ENCODE measurements at regions not wholly inside any gene's neighbourhood (a gene's known extent, or its start where the extent isn't known, plus 50 kb on each side); places are given as distances from the start of the nearest gene placed in this dataset.

DNA sequence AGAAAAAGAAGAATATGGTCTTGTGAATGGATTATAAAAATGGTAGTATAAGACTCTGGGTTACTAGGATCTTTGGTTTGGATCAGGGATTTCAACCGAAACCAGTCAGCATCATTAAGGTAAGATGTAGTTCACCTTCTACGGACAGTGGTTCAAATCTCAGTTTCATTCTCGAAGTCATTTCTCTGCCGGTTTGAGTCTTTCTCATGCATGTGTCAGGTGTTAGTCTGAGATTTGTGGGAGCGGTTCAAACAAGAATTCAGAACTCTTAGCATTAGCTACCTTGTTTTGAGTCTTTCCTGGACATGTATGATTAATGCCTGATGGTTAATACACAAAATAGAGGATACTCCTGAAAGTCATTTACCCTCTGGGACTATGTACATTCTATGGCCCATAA, 735.9 kb upstream of the NUDT12 start:
- DNase-seq (ENCODE audit: low read depth in 4 of 4, low spot score in 2 of 4): no peak

DNA sequence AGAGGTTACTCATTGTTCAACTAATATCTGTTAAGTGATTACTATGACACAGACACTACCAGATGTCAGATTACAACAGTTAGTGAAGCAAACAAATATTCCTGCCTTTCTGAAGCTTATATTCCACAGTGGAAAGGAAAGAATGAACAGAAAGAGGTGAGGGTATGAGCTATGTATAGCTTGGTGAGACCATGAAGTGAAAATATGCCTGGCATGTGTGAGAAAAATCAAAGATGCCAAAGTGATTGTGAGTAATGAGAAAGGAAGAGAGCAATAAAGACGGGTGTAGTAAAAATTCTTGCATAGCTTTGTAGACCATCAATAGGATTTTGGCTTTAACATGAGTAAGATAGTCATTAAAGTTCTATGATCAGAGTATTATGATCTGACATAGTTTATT, 734.5 kb upstream of the NUDT12 start:
- no peak for DNase-seq (ENCODE audit: low read depth in 4 of 4, low spot score in 2 of 4)

DNA sequence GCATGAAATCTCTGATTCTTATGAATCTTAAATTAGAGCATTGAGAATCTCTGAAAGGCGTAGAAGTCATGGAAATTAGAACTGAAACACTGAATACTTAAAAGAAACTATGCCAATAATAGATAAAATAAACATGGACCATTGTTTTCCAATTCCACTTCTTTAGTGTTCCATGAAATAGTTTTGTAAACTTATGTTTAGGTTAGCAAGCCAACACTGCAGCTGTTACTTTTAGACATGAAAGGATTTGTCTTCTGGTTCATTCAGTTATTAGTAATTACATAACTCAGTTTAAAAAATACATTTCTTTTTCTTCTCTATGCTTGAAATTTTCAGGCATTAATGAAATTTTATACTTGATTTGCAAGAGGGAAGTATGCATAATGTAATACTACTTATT, 733.4 kb upstream of the NUDT12 start:
- no peak for DNase-seq (ENCODE audit: low read depth in 4 of 4, low spot score in 2 of 4)

- DNase-seq (ENCODE audit: low read depth in 4 of 4, low spot score in 2 of 4): no peak
Measured at GRCh38 chr5:104283136-104283535, 720.5 kb upstream of the NUDT12 start.

- no peak for DNase-seq (ENCODE audit: low read depth in 4 of 4, low spot score in 2 of 4)
Measured at GRCh38 chr5:104273725-104274124, 711.1 kb upstream of the NUDT12 start.

GRCh38 chr5:104267320-104268015, 704.9 kb upstream of the NUDT12 start:
- no peak for DNase-seq (ENCODE audit: low read depth in 4 of 4, low spot score in 2 of 4)

- no peak for DNase-seq (ENCODE audit: low read depth in 4 of 4, low spot score in 2 of 4)
Measured at GRCh38 chr5:104266161-104266560, 703.6 kb upstream of the NUDT12 start.

DNA sequence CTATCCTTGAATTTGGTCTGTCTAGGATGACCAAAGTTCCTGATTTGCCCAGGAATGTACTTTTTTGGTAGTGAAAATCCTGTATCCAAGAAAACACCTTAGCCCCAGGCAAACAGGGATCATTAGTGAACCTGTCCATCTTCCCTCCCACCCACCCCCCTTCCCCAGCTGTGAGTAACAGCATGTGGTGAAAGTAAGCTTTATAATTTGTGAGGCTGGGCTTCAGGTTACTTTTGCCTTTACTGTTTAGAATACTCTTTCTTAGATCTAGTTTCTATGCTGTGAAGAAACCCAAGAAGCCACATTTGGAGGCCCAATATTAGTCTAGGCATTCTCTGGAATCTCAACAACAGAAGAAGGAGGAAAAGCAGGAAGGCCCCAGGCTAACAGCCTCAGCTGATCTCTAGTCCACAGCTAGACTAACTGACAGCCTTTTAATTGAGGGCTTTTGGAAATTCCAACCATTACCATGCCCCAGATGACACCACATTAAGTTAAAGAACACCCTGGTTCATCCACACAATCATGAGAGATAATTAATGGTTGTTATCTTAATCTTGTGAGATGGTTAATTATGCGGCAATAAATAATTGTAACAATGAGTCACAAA, 703.0 kb upstream of the NUDT12 start:
- no peak for DNase-seq (ENCODE audit: low read depth in 4 of 4, low spot score in 2 of 4)

GRCh38 chr5:104247260-104247659, 684.7 kb upstream of the NUDT12 start:
- DNase-seq (ENCODE audit: low read depth in 4 of 4, low spot score in 2 of 4): no peak

GRCh38 chr5:104241046-104241445, 678.5 kb upstream of the NUDT12 start:
- no peak for DNase-seq (ENCODE audit: low read depth in 4 of 4, low spot score in 2 of 4)

- DNase-seq (ENCODE audit: low read depth in 4 of 4, low spot score in 2 of 4): no peak
Measured at GRCh38 chr5:104237586-104237985, 675.0 kb upstream of the NUDT12 start.

DNA sequence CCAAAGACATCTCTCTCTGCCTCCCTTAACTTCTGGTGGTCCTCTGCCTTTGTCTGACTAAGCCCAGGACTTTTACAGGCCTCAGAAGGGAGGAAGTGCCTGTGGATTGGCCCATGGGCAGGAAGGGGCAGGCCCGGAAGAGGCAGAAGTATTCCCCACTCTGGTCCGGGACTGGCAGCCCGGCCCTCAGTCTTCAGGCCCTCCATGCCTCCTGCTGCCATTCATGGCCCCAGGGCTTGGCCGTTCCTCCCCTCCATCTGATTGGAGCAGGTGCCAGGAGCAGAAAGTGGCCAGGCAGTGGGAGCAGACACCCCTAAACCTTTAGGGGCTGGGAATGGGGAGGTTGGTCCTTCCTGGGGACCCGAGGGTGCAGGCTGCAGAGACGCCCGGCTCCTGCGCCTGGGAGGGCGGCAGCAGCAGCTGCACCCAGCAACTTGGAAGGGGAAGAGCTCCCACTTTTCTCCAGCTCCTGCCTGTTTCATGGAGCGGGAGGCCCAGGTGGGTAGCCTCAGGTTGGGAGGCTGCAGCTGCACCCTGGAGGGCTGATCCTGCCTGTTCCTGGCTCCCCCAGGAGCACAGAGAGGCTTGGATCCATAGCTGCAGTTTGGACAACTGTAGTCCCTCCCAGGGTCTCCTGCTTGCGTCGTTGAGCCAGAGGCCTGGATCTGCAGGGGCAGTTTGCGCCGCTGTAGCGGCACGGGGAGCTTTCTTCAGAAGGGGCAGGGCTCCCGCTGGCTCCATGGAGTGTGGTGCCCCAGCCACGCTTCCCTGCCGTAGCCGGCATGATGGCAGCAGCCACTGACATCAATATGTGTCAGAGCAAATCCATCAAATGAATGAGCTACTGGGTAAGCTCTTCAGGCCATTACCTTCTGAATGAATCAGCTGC, 661.5 kb upstream of the NUDT12 start:
- DNase-seq (ENCODE audit: low read depth in 4 of 4, low spot score in 2 of 4): no peak

GRCh38 chr5:104218200-104218599, 655.6 kb upstream of the NUDT12 start:
- no peak for DNase-seq (ENCODE audit: low read depth in 4 of 4, low spot score in 2 of 4)

GRCh38 chr5:104213216-104213615, 650.6 kb upstream of the NUDT12 start:
- no peak for DNase-seq (ENCODE audit: low read depth in 4 of 4, low spot score in 2 of 4)

GRCh38 chr5:104199771-104200170, 637.2 kb upstream of the NUDT12 start:
- no peak for DNase-seq (ENCODE audit: low read depth in 4 of 4, low spot score in 2 of 4)

DNA sequence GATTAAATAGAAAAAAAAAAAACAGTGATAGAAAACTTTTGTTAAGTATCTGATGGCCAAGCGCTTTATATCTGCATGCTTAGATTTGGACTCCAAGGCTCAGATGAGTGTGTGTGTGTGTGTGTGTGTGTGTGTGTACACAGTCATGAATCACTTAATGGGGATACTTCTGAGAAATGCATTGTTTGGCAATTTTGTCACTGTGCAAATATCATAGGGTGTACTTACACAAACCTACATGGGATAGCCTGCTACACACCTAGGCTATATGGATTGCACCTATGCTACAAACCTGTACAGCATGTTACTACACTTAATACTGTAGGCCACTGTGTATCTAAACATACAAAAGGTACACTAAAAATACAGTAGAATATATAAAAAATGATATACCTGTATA, 635.6 kb upstream of the NUDT12 start:
- no peak for DNase-seq (ENCODE audit: low read depth in 4 of 4, low spot score in 2 of 4)

DNA sequence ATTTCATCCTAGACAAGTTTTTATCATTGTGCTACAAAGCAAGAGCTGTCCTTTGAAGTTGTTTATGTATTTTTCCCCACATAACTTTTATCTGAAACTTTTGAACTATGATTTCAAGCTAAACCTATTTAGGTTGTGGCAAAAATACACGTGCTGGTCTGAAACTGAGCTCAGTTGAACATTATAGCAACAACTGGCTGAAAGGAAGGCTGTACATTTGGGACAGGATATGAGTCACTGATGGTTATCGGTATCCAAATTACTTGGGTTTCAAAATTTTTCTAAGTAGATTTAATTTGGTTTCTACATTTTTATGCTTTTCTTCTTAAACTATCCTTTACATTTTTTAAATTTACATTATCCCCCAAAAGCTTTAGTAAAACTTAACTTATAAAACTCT, 627.3 kb upstream of the NUDT12 start:
- no peak for DNase-seq (ENCODE audit: low read depth in 4 of 4, low spot score in 2 of 4)

DNA sequence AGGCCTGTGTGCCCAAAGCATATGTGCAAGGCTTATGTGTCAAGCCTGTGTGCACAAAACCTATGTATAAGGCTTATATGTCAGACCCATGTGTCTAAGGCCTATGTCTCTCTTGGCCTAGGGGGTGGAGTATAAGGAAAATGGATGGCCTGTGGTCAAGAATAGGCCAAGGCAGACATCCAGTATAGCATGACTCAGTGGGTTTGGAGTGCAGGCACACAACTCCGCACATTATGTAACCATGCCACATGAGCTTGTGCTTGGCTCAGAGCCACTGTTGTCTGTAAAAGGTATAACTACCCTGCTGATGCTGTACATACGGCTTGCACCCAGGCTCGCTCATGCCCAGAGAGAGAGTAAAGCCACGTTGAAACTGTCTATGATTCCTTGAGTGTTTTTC, 626.4 kb upstream of the NUDT12 start:
- no peak for DNase-seq (ENCODE audit: low read depth in 4 of 4, low spot score in 2 of 4)

GRCh38 chr5:104187656-104188055, 625.1 kb upstream of the NUDT12 start:
- DNase-seq (ENCODE audit: low read depth in 4 of 4, low spot score in 2 of 4): no peak

- DNase-seq (ENCODE audit: low read depth in 4 of 4, low spot score in 2 of 4): no peak
Measured at GRCh38 chr5:104186510-104186909, 623.9 kb upstream of the NUDT12 start.

- DNase-seq (ENCODE audit: low read depth in 4 of 4, low spot score in 2 of 4): no peak
Measured at GRCh38 chr5:104186100-104186499, 623.5 kb upstream of the NUDT12 start.

- DNase-seq (ENCODE audit: low read depth in 4 of 4, low spot score in 2 of 4): no peak
Measured at GRCh38 chr5:104184264-104184663, 621.7 kb upstream of the NUDT12 start.

Data from left renal cortex interstitium (tissue), 4 donors.